Hepatocyte (in vitro differentiated cells): ENCODE measurements at regions not wholly inside any gene's neighbourhood (a gene's known extent, or its start where the extent isn't known, plus 50 kb on each side); places are given as distances from the start of the nearest gene placed in this dataset.

ENCODE experiments used
- CTCF ChIP-seq: fragments of 200-600 bp; sonication (generic); IDR thresholded peaks from 2 replicates; pipeline ENCODE4 v1.5.1; 2016; ENCODE audit warnings: antibody characterized with exemption, mild to moderate bottlenecking; ENCODE audit not compliant: poor library complexity
- EZH2phosphoT487 ChIP-seq: fragments of 200-600 bp; sonication (generic); IDR thresholded peaks from one replicate; pipeline ENCODE4 v1.6.1; 2018; ENCODE audit warnings: antibody characterized with exemption, mild to moderate bottlenecking, low read depth, moderate library complexity; ENCODE audit not compliant: unreplicated experiment, severe bottlenecking

- TF ChIP-seq CTCF = peak; percentile 42
- no peak for TF ChIP-seq EZH2phosphoT487
Measured at GRCh38 chr4:27702730-27703431, 842.2 kb downstream of the STIM2 start.
